ENCODE measurements at regions not wholly inside any gene's neighbourhood (a gene's known extent, or its start where the extent isn't known, plus 50 kb on each side); places are given as distances from the start of the nearest gene placed in this dataset.

DNA sequence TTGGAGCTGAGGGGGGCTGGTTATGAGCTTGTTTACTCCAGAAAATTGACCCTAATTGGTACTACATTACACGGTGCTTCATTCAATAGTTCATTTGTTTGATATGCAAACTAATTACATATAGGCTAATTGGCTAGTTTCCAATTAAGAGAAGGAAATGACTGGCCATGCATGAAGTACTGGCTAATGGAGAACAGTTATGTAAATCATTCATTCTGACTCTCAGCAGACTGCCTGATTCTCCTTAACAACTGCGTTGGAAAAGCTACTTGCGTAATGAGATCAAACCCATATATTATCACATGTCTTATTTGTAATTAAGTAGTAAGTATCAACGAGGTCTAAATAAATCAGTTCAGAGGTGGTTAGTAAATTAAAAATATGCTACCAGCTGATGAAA, 81.8 kb upstream of the CTTNBP2 start:
- Histone ChIP-seq H3K36me3 (no peaks in the 10 kb centered on the region), H3K27me3 (no peaks in the 10 kb centered on the region), H3K27ac (no peak overlapping the region), H3K4me3 (no peak overlapping the region), H3K4me1 (peaks cover 0 to 8% (median 4%) of the 10 kb centered on the region in 4 donors), H3K9me3 (no peaks in the 10 kb centered on the region)
- intact Hi-C loops (cut with DNase I; ENCODE audit: low total_unique reads), result no loop called here
- no peak for DNase-seq
- in situ Hi-C loops (cut with MboI; ENCODE audit: low pct_ligation_motif_present in 1 of 4, low pct_unique_long_range_greater_than_20kb in 1 of 4, low sequenced_read_pairs in 3 of 4), result no loop called here
- WGBS, 2 donors (ENCODE audit: low coverage in 1 of 2), result 73 to 82% methylated on average over 4 of the region's 4 CpGs
- no peak for TF ChIP-seq EP300 (IDR thresholded peaks at IDR 0.05; ENCODE audit: low read depth)
- TF ChIP-seq, protein P1, sequence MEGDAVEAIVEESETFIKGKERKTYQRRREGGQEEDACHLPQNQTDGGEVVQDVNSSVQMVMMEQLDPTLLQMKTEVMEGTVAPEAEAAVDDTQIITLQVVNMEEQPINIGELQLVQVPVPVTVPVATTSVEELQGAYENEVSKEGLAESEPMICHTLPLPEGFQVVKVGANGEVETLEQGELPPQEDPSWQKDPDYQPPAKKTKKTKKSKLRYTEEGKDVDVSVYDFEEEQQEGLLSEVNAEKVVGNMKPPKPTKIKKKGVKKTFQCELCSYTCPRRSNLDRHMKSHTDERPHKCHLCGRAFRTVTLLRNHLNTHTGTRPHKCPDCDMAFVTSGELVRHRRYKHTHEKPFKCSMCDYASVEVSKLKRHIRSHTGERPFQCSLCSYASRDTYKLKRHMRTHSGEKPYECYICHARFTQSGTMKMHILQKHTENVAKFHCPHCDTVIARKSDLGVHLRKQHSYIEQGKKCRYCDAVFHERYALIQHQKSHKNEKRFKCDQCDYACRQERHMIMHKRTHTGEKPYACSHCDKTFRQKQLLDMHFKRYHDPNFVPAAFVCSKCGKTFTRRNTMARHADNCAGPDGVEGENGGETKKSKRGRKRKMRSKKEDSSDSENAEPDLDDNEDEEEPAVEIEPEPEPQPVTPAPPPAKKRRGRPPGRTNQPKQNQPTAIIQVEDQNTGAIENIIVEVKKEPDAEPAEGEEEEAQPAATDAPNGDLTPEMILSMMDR (IDR thresholded peaks at IDR 0.05), result no peak
- TF ChIP-seq POLR2A (IDR thresholded peaks at IDR 0.05), result no peak
- TF ChIP-seq POLR2AphosphoS5 (IDR thresholded peaks at IDR 0.05), result no peak

DNA sequence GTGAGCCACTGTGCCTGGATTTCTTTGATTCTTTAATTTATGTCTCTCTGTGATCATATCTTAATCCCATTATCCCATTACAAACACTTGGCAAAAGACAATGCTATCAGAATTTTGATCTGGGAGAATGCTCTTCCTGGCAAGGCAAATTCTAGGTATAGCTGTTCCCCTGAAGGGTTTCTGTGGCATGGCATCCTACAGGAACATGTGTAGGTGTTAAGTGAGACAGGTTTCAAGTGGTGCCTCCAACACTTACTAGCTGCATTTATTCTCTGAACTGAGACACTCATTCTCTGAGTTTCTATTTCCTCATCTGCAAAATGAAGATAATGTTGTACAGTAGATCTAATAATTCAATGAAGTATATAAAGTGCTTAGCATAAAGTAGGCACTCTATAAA, 87.1 kb upstream of the CTTNBP2 start:
- no peak overlapping the region for H3K27ac ChIP-seq
- DNase-seq, result no peak
- H3K4me3 ChIP-seq, result no peak overlapping the region
- TF ChIP-seq, protein P1 (IDR thresholded peaks at IDR 0.05), result no peak
- TF ChIP-seq EP300 (IDR thresholded peaks at IDR 0.05; ENCODE audit: low read depth) (no peak), POLR2AphosphoS5 (IDR thresholded peaks at IDR 0.05) (no peak), POLR2A (IDR thresholded peaks at IDR 0.05) (no peak)
- peaks cover 0 to 44% (median 8%) of the 10 kb centered on the region in 4 donors for H3K4me1 ChIP-seq
- H3K27me3 ChIP-seq, result no peaks in the 10 kb centered on the region
- H3K36me3 ChIP-seq, result no peaks in the 10 kb centered on the region
- no peaks in the 10 kb centered on the region for H3K9me3 ChIP-seq
- in situ Hi-C loops (cut with MboI; ENCODE audit: low pct_ligation_motif_present in 1 of 4, low pct_unique_long_range_greater_than_20kb in 1 of 4, low sequenced_read_pairs in 3 of 4) (no loop called here), intact Hi-C loops (cut with DNase I; ENCODE audit: low total_unique reads) (no loop called here)

DNA sequence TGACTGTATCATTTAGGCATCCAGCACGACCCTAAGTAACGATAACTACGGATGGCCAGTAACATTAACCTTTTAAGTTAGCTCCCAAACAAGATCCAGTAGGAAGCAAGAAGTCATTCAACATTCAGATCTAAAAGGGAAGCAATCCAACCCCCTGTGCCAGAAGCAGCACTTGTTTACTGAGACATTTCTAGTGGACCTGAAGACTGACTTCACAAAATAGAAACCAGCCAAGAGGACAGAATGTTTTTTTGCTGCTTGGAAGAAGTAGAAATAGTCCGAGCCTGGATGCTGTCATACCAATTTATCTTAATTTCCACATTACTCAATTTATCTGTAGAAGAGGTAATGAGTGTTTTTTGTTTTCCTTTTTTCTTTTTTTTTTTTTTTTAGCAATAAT, 88.0 kb upstream of the CTTNBP2 start:
- no peaks in the 10 kb centered on the region for H3K36me3 ChIP-seq
- peaks cover 0 to 44% (median 8%) of the 10 kb centered on the region in 4 donors for H3K4me1 ChIP-seq
- no peaks in the 10 kb centered on the region for H3K27me3 ChIP-seq
- WGBS, 2 donors (ENCODE audit: low coverage in 1 of 2), result 43 to 56% methylated on average over 1 to 4 of the region's 4 CpGs
- H3K4me3 ChIP-seq, result no peak overlapping the region
- H3K27ac ChIP-seq, result no peak overlapping the region
- DNase-seq, result no peak
- in situ Hi-C loops (cut with MboI; ENCODE audit: low pct_ligation_motif_present in 1 of 4, low pct_unique_long_range_greater_than_20kb in 1 of 4, low sequenced_read_pairs in 3 of 4) (no loop called here), intact Hi-C loops (cut with DNase I; ENCODE audit: low total_unique reads) (no loop called here)
- no peaks in the 10 kb centered on the region for H3K9me3 ChIP-seq
- TF ChIP-seq, protein P1 (IDR thresholded peaks at IDR 0.05), result no peak
- TF ChIP-seq POLR2A (IDR thresholded peaks at IDR 0.05), result no peak
- no peak for TF ChIP-seq EP300 (IDR thresholded peaks at IDR 0.05; ENCODE audit: low read depth)
- no peak for TF ChIP-seq POLR2AphosphoS5 (IDR thresholded peaks at IDR 0.05)

DNA sequence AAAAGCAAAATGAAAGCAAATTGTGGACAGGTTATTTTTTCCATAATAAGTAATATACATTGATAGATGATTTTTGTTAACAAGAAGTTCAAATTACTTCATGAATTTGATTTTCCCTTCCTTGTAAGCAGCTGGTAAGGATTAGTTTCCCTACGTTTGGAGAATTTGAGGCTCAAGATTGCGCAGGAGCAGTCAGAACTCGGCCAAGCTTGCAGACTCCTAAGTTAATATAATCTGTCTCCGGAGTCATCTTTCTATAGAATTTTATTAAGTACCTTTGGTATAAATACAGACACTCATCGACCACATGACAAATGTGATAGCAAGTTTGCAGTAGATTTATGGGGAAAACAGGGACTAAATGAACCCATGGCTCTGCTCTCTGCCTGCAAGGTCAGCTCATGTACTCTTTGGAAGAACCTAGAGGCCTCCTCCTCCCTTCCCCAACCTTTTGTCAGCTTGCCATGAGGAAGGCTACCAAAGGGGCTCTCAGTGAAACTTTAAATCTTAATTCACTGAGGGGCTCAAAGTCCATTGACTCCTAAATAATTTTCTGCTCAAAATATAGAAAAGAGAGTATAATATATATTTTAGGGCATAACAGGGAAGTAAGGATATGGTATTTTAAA, 89.2 kb upstream of the CTTNBP2 start:
- TF ChIP-seq POLR2AphosphoS5 (IDR thresholded peaks at IDR 0.05) (no peak), EP300 (IDR thresholded peaks at IDR 0.05; ENCODE audit: low read depth) (no peak), POLR2A (IDR thresholded peaks at IDR 0.05) (no peak)
- TF ChIP-seq, protein P1 (IDR thresholded peaks at IDR 0.05), result no peak
- Histone ChIP-seq H3K9me3 (no peaks in the 10 kb centered on the region), H3K27ac (no peak overlapping the region), H3K4me3 (no peak overlapping the region), H3K36me3 (no peaks in the 10 kb centered on the region), H3K4me1 (peaks cover 0 to 44% (median 8%) of the 10 kb centered on the region in 4 donors), H3K27me3 (no peaks in the 10 kb centered on the region)
- no peak for DNase-seq
- in situ Hi-C loops (cut with MboI; ENCODE audit: low pct_ligation_motif_present in 1 of 4, low pct_unique_long_range_greater_than_20kb in 1 of 4, low sequenced_read_pairs in 3 of 4), result no loop called here
- intact Hi-C loops (cut with DNase I; ENCODE audit: low total_unique reads), result no loop called here
- WGBS, 2 donors (ENCODE audit: low coverage in 1 of 2), result 72 to 76% methylated on average over 5 of the region's 5 CpGs
